ENCODE measurements at regions not wholly inside any gene's neighbourhood (a gene's known extent, or its start where the extent isn't known, plus 50 kb on each side); places are given as distances from the start of the nearest gene placed in this dataset.

DNA sequence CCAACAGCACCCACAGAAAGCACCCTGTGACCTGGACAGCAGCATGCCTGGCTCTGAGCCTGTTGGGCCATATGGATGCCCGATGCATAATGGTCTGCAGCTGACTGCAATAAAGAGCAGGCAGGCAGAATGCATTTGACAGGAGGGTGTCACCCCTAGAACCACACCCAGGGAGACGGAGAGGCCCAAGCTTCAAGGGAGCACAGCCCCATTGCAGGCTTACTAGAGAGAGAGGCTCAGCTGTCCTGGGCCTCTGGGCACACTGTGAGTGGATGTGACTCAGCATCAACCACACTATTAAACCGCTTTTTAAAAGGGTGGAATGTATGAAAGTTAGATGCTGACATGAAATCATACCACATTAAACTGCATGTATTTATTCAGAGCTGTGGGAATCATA lies 365.3 kb downstream of the CTTN start (continued):
- TF ChIP-seq, protein P1, sequence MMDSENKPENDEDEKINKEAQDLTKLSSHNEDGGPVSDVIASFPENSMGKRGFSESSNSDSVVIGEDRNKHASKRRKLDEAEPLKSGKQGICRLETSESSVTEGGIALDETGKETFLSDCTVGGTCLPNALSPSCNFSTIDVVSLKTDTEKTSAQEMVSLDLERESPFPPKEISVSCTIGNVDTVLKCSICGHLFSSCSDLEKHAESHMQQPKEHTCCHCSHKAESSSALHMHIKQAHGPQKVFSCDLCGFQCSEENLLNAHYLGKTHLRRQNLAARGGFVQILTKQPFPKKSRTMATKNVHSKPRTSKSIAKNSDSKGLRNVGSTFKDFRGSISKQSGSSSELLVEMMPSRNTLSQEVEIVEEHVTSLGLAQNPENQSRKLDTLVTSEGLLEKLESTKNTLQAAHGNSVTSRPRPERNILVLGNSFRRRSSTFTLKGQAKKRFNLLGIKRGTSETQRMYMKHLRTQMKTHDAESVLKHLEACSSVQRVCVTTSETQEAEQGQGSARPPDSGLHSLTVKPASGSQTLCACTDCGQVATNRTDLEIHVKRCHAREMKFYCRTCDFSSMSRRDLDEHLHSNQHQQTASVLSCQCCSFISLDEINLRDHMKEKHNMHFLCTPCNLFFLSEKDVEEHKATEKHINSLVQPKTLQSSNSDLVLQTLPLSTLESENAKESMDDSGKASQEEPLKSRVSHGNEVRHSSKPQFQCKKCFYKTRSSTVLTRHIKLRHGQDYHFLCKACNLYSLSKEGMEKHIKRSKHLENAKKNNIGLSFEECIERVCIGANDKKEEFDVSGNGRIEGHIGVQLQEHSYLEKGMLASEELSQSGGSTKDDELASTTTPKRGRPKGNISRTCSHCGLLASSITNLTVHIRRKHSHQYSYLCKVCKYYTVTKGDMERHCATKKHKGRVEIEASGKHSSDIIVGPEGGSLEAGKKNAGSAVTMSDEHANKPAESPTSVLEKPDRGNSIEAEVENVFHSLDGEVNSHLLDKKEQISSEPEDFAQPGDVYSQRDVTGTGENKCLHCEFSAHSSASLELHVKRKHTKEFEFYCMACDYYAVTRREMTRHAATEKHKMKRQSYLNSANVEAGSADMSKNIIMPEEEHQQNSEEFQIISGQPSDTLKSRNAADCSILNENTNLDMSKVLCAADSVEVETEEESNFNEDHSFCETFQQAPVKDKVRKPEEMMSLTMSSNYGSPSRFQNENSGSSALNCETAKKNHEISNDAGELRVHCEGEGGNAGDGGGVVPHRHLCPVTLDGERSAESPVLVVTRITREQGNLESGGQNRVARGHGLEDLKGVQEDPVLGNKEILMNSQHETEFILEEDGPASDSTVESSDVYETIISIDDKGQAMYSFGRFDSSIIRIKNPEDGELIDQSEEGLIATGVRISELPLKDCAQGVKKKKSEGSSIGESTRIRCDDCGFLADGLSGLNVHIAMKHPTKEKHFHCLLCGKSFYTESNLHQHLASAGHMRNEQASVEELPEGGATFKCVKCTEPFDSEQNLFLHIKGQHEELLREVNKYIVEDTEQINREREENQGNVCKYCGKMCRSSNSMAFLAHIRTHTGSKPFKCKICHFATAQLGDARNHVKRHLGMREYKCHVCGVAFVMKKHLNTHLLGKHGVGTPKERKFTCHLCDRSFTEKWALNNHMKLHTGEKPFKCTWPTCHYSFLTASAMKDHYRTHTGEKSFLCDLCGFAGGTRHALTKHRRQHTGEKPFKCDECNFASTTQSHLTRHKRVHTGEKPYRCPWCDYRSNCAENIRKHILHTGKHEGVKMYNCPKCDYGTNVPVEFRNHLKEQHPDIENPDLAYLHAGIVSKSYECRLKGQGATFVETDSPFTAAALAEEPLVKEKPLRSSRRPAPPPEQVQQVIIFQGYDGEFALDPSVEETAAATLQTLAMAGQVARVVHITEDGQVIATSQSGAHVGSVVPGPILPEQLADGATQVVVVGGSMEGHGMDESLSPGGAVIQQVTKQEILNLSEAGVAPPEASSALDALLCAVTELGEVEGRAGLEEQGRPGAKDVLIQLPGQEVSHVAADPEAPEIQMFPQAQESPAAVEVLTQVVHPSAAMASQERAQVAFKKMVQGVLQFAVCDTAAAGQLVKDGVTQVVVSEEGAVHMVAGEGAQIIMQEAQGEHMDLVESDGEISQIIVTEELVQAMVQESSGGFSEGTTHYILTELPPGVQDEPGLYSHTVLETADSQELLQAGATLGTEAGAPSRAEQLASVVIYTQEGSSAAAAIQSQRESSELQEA (CRISPR knock-in tag; IDR thresholded peaks at IDR 0.05; ENCODE audit: not compliant biosample characterization), result no peak
- TF ChIP-seq ZNF724P (CRISPR knock-in tag; IDR thresholded peaks at IDR 0.05; ENCODE audit: borderline replicate concordance) (no peak), ZNF564 (CRISPR knock-in tag; IDR thresholded peaks at IDR 0.05) (no peak), HOXD1 (CRISPR knock-in tag; IDR thresholded peaks at IDR 0.05) (no peak), RELA (CRISPR knock-in tag; IDR thresholded peaks at IDR 0.05) (no peak), ZBTB21 (CRISPR knock-in tag; IDR thresholded peaks at IDR 0.05) (no peak), PCBP1 (IDR thresholded peaks at IDR 0.05; ENCODE audit: borderline replicate concordance, low read depth, low read length) (no peak), CENPT (CRISPR knock-in tag; IDR thresholded peaks at IDR 0.05; ENCODE audit: low read depth) (no peak)
- TF ChIP-seq, protein P2, sequence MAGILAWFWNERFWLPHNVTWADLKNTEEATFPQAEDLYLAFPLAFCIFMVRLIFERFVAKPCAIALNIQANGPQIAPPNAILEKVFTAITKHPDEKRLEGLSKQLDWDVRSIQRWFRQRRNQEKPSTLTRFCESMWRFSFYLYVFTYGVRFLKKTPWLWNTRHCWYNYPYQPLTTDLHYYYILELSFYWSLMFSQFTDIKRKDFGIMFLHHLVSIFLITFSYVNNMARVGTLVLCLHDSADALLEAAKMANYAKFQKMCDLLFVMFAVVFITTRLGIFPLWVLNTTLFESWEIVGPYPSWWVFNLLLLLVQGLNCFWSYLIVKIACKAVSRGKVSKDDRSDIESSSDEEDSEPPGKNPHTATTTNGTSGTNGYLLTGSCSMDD (CRISPR knock-in tag; IDR thresholded peaks at IDR 0.05), result no peak
